GM12878 (cell line): ENCODE measurements at regions not wholly inside any gene's neighbourhood (a gene's known extent, or its start where the extent isn't known, plus 50 kb on each side); places are given as distances from the start of the nearest gene placed in this dataset.

ENCODE experiments used
- ATAC-seq: fragments of 200-7000 bp; cut with Tn5 transposase; 3 replicates; pipeline ENCODE4 v1.9.1; 2020; ENCODE audit warnings: mild to moderate bottlenecking, moderate library complexity
- BruUV-seq: library from RNA; stranded (reverse); fragments of 400-500 nt; replicated peaks from 2 replicates; lab custom pipeline; 2021; lab: Mats Ljungman, UMichigan
- CTCF ChIA-PET: fragments of 300-600 bp; sonication (Branson Sonifier 250); formaldehyde crosslinking; extraction: SDS; loops from one replicate; lab custom pipeline; 2021; ENCODE audit warnings: inconsistent platforms; lab: Yijun Ruan, JAX
- POLR2A ChIA-PET: fragments of 350-600 bp; formaldehyde crosslinking; extraction: SDS; loops from one replicate; lab custom pipeline; 2021; ENCODE audit warnings: inconsistent platforms; lab: Charles Lee
- RAD21 ChIA-PET: fragments of 300-600 bp; sonication (Branson Sonifier 250); formaldehyde crosslinking; loops from one replicate; lab custom pipeline; 2023; ENCODE audit warnings: antibody characterized with exemption; ENCODE audit not compliant: unreplicated experiment; lab: Charles Lee
- SMC1A ChIA-PET: fragments of 300-600 bp; sonication (Branson Sonifier 250); formaldehyde crosslinking; loops from one replicate; lab custom pipeline; 2023; ENCODE audit not compliant: unreplicated experiment, uncharacterized antibody; lab: Charles Lee
- DNase-seq: peaks from one replicate; pipeline ENCODE4 v3.0.0-alpha.2; 2011; ENCODE audit warnings: low read depth, low spot score
- FAIRE-seq: peaks from 3 replicates; lab custom pipeline; 2011; peaks lifted over from hg19 to GRCh38; lab: Jason Lieb, UNC
- H2AFZ ChIP-seq: 2 replicates; pipeline ENCODE4 v1.6.0; 2011; ENCODE audit warnings: low read depth, low read length, control low read depth; ENCODE audit not compliant: control insufficient read depth
- H3K27ac ChIP-seq: 2 replicates; pipeline ENCODE4 v1.5.1; 2011; ENCODE audit warnings: control low read depth; ENCODE audit not compliant: control insufficient read depth, insufficient read depth
- H3K27me3 ChIP-seq, 2 experiments: replicated peaks in 1 of 2; 2 replicates each; pipeline versions ENCODE4 v1.6.0 to v1.6.1; 2011; ENCODE audit warnings: low read length in 1 of 2; ENCODE audit not compliant: control insufficient read depth in 2 of 2, insufficient read depth in 2 of 2
- H3K36me3 ChIP-seq, 2 experiments: 2 replicates each; pipeline ENCODE4 v1.5.1; 2011; ENCODE audit warnings: low read length in 1 of 2; ENCODE audit not compliant: control insufficient read depth in 2 of 2, insufficient read depth in 2 of 2
- H3K4me1 ChIP-seq: 2 replicates; pipeline ENCODE4 v1.6.1; 2011; ENCODE audit warnings: mild to moderate bottlenecking, low read length, moderate library complexity, mixed read lengths; ENCODE audit not compliant: control insufficient read depth, insufficient read depth
- H3K4me2 ChIP-seq: 2 replicates; pipeline ENCODE4 v1.6.0; 2011; ENCODE audit warnings: control low read depth; ENCODE audit not compliant: control insufficient read depth, insufficient read depth
- H3K4me3 ChIP-seq: fragments of 200-600 bp; sonication (generic); 2 replicates; pipeline ENCODE4 v1.5.1; 2016
- H3K79me2 ChIP-seq: 2 replicates; pipeline ENCODE4 v1.6.0; 2011; ENCODE audit warnings: low read length; ENCODE audit not compliant: control insufficient read depth, insufficient read depth
- H3K9ac ChIP-seq: 2 replicates; pipeline ENCODE4 v1.8.0; 2011; ENCODE audit warnings: low read length, control low read depth, mixed read lengths; ENCODE audit not compliant: control insufficient read depth, insufficient read depth
- H3K9me3 ChIP-seq: replicated peaks from 3 replicates; pipeline ENCODE4 v1.5.1; 2011; ENCODE audit warnings: mild to moderate bottlenecking, low read length; ENCODE audit not compliant: control insufficient read depth, insufficient read depth
- H4K20me1 ChIP-seq: 2 replicates; pipeline ENCODE4 v1.6.0; 2011; ENCODE audit not compliant: control insufficient read depth, insufficient read depth
- CREM ChIP-seq: IDR thresholded peaks from 2 replicates; pipeline ENCODE4 v1.6.1; 2014; ENCODE audit warnings: antibody characterized with exemption, low read depth
- DPF2 ChIP-seq: fragments of 450-650 bp; IDR thresholded peaks from 2 replicates; pipeline ENCODE4 v1.6.1; 2017; ENCODE audit warnings: mild to moderate bottlenecking
- JUNB ChIP-seq: IDR thresholded peaks from 2 replicates; pipeline ENCODE4 v1.6.1; 2016; ENCODE audit warnings: antibody characterized with exemption, mild to moderate bottlenecking
- MTA3 ChIP-seq: IDR thresholded peaks from 2 replicates; pipeline ENCODE4 v1.6.1; 2012; ENCODE audit warnings: low read length, inconsistent platforms, borderline replicate concordance
- SMAD5 ChIP-seq: IDR thresholded peaks from 2 replicates; pipeline ENCODE4 v1.6.1; 2016; ENCODE audit warnings: antibody characterized with exemption, low read depth
- SMARCA5 ChIP-seq: fragments of 450-650 bp; IDR thresholded peaks from 2 replicates; pipeline ENCODE4 v1.6.1; 2017; ENCODE audit warnings: mild to moderate bottlenecking
- SPI1 ChIP-seq: IDR thresholded peaks from 2 replicates; pipeline ENCODE4 v1.6.1; 2011; ENCODE audit warnings: low read depth, mild to moderate bottlenecking, low read length, moderate library complexity, borderline replicate concordance; ENCODE audit not compliant: insufficient read depth
- SUZ12 ChIP-seq: fragments of 200-600 bp; sonication (generic); IDR thresholded peaks from one replicate; pipeline ENCODE4 v1.6.1; 2018; ENCODE audit warnings: antibody characterized with exemption, mild to moderate bottlenecking; ENCODE audit not compliant: unreplicated experiment
- USF2 ChIP-seq: IDR thresholded peaks from 2 replicates; pipeline ENCODE4 v1.6.1; 2011; ENCODE audit warnings: low read depth, low read length, improper control_type of control experiment, borderline replicate concordance
- WRNIP1 ChIP-seq: IDR thresholded peaks from 2 replicates; pipeline ENCODE4 v1.6.1; 2011; ENCODE audit warnings: low read depth, low read length, improper control_type of control experiment, borderline replicate concordance
- ZBTB40 ChIP-seq: fragments of 450-650 bp; IDR thresholded peaks from 2 replicates; pipeline ENCODE4 v1.6.1; 2016; ENCODE audit warnings: mild to moderate bottlenecking, moderate library complexity, borderline replicate concordance
- ZNF24 ChIP-seq: fragments of 450-650 bp; IDR thresholded peaks from 2 replicates; pipeline ENCODE4 v1.6.1; 2017; ENCODE audit warnings: antibody characterized with exemption, mild to moderate bottlenecking
- WGBS: methylation state at CpG from one replicate; pipeline ENCODE4 v1.1.6; 2016; ENCODE audit warnings: low lambda C conversion rate; ENCODE audit not compliant: insufficient replicate concordance, insufficient coverage; ENCODE audit errors: missing lambda C conversion rate; 5-methylcytosine and 5-hydroxymethylcytosine counted together
- in situ Hi-C: fragments of 300-500 bp; cut with MboI; formaldehyde crosslinking; loops from 9 replicates; pipeline ENCODE4 v1.14.3; 2018; ENCODE audit warnings: mixed read lengths
- intact Hi-C: fragments of 100-400 bp; cut with micrococcal nuclease; formaldehyde crosslinking; loops from one replicate; pipeline ENCODE4 v1.14.2; 2022; ENCODE audit not compliant: unreplicated experiment

- TF ChIP-seq ZBTB40, result no peak
- TF ChIP-seq SMAD5, result 0 out of 2 replicates have a peak, but pooled peaks have one; percentile 18
- 0 out of 2 replicates have a peak, but pooled peaks have one; percentile 1 for TF ChIP-seq CREM
- no peak for TF ChIP-seq SUZ12
- TF ChIP-seq ZNF24, result no peak
- TF ChIP-seq USF2, result no peak
- TF ChIP-seq JUNB, result no peak
- TF ChIP-seq MTA3, result peak; percentile 47; the same call in 1 of the 2 replicates
- TF ChIP-seq SMARCA5, result peak; percentile 45; the same call in 1 of the 2 replicates
- no peak for TF ChIP-seq WRNIP1
- peak; percentile 8; the same call in 1 of the 2 replicates for TF ChIP-seq DPF2
- no peak for TF ChIP-seq SPI1
- ATAC-seq (peak; percentile 20), FAIRE-seq (no peak), DNase-seq (no peak)
- H3K79me2 ChIP-seq, result peaks cover 12% of the 10 kb centered on the region
- H3K4me3 ChIP-seq, result peak overlapping the region; percentile 58; the same call in 1 of the 2 replicates
- ChIA-PET CTCF (interaction anchor here (1.2 to 2.6 kb wide), 5 partner anchors 14 to 25 kb away, joined by 3 to 11 read pairs (median 3); no protein-coding TSS in a partner anchor), POLR2A (interaction anchor here (1.0 to 1.9 kb wide), 2 partner anchors 10 to 13 kb away, joined by 4 to 8 read pairs; no protein-coding TSS in a partner anchor), SMC1A (interaction anchor here (0.9 to 1.4 kb wide), 7 partner anchors 10 to 29 kb away, joined by 3 to 7 read pairs (median 3); no protein-coding TSS in a partner anchor), RAD21 (interaction anchor here (0.8 to 1.2 kb wide), 3 partner anchors 10 to 30 kb away, joined by 3 to 5 read pairs (median 4); no protein-coding TSS in a partner anchor)
- peak overlapping the region; percentile 75 for H3K4me2 ChIP-seq
- H3K27ac ChIP-seq, result peak overlapping the region; percentile 97
- 9% methylated on average over 6 of the region's 6 CpGs for WGBS
- peak overlapping the region; percentile 42 for H2AFZ ChIP-seq
- H3K9ac ChIP-seq, result peak overlapping the region; percentile 42; the same call in 1 of the 2 replicates
- no peaks in the 10 kb centered on the region for H3K27me3 ChIP-seq
- H3K9me3 ChIP-seq, result peaks cover 11% of the 10 kb centered on the region
- no peaks in the 10 kb centered on the region; a peak in 1 of 4 replicates for H3K36me3 ChIP-seq
- in situ Hi-C loops, result no loop called here
- peaks cover 27% of the 10 kb centered on the region for H3K4me1 ChIP-seq
- H4K20me1 ChIP-seq, result no peaks in the 10 kb centered on the region
- BruUV-seq, result no TSS peak
- intact Hi-C loops, result no loop called here
Observed at GRCh38 chr12:4829793-4830162, 79.9 kb upstream of the KCNA1 start.
